ENCODE measurements at regions not wholly inside any gene's neighbourhood (a gene's known extent, or its start where the extent isn't known, plus 50 kb on each side); places are given as distances from the start of the nearest gene placed in this dataset.
A peak's percentile ranks its signal among the peaks of the same experiment; 100 is the strongest.
"Not testable (repeated sequence)": the region's sequence is repeated elsewhere in the genome, so short reads cannot be mapped to it uniquely, and the experiment has no call there.

- not testable (repeated sequence) for DNase-seq (ENCODE audit: low spot score)
These were observed 541.0 kb upstream of the CRIM1 start for GRCh38 chr2:35814597-35814996.

DNA sequence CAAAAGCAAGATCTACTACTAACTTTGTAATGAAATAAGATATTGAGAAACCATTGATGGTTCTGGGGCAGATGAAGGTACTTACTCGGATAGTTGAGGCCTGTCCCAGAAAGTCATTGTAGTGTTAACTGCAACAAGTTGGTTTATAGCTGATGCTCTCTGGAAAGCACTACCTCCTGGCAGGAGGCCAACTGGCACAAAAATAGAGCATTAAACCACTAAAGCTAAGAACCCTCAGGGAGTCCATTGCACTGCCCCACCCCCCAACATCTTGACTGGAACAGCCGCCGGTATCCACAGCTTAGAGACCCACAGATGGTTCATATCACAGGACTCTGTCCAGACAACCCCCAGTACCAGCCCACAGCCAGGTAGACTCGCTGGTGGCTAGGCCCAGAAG is 552.5 kb upstream of the CRIM1 start:
- DNase-seq (ENCODE audit: low spot score): no peak

GRCh38 chr2:35794796-35795450 is 560.7 kb upstream of the CRIM1 start:
- no peak for DNase-seq (ENCODE audit: low spot score)

DNA sequence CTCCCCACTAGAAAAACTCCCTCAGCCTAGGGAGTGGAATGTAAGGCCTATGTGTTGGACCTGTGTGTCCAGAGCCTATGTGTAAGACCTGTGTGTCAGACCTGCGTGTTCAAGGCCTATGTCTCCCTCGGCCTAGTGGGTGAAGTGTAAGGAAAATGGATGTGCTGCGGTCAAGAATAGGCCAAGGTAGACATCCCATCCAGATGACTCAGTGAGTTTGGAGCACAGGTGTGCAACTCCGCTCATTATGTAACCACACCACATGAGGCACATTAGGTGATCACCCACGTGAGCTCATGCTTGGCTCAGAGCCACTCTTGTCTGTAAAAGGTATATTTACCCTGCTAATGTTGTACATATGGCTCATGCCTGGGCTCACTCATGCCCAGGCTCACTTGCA is 565.3 kb upstream of the CRIM1 start:
- no peak for DNase-seq (ENCODE audit: low spot score)

- DNase-seq (ENCODE audit: low spot score): no peak
These were observed 567.0 kb upstream of the CRIM1 start for GRCh38 chr2:35788543-35788942.

DNA sequence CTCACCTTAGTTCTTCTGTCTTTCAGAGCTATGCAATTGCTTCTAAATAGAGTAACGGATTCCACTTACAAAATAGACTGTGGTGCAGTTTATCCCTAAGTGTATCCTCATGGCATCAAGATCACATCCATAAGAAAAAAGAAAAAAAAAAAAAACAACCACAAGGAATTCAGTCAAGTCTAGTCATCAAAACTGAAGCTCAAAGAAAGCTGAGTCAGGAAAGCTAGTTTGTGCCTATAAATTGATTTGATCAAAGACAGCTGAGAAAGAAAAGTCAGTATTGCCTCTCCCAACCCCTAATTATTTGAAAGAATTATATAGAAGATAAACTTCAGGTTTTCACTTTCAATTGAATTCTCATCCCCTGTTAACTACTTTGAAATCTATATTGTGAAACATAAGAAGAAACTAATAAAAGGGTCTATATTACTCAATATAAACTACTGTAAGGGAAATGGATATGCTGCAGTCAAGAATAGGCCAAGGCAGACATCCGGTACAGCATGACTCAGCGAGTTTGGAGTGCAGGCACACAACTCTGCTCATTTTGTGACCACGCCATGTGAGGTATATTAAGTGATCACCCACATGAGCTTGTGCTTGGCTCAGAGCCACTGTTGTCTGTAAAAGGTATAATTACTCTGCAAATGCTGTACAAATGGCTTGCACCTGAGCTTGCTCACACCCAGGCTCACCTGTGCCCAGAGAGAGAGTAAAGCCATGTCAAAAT is 568.1 kb upstream of the CRIM1 start:
- DNase-seq (ENCODE audit: low spot score): no peak

- no peak for DNase-seq (ENCODE audit: low spot score)
These were observed 570.0 kb upstream of the CRIM1 start for GRCh38 chr2:35785564-35785963.

DNA sequence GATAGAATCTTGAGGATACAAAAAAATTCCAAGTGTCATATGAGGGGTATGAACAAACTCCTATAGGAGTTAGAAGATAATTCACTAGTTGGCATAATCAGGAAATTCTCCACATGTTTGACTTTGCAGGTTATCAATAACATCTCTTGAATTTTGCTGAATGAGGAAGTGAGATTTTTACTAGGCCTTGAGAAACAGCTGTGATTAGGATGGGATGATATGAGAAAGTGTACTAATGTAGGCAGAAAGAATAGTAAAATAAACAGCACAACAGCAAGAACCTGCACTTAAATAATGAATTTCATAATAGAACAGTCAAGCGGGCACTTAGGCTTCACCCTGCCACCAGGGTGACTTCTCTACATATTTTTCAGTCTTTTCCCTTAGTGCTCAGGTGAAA is 570.8 kb upstream of the CRIM1 start:
- no peak for DNase-seq (ENCODE audit: low spot score)

GRCh38 chr2:35783723-35784122 is 571.9 kb upstream of the CRIM1 start:
- DNase-seq (ENCODE audit: low spot score): peak; percentile 51

DNA sequence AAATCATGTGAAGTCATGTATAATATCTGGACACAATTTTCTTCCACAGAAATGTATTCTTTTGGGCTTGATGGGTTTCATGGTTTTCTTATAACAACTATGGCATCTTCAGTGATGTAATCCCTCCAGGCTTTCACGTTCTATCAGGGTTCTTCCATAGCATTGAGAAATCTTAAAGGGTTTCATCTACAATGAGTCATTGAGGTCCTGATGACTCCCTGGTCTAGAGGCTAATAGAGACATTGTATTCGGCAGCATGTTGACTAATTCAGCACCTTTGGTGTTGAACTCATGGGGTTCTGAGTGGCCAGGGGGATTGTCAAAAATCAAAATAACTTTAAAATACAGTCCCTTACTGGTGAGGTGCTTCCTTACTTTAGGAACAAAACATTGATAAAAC is 614.0 kb upstream of the CRIM1 start:
- no peak for DNase-seq (ENCODE audit: low spot score)

- DNase-seq (ENCODE audit: low spot score): no peak
These were observed 623.9 kb upstream of the CRIM1 start for GRCh38 chr2:35731674-35732073.

DNA sequence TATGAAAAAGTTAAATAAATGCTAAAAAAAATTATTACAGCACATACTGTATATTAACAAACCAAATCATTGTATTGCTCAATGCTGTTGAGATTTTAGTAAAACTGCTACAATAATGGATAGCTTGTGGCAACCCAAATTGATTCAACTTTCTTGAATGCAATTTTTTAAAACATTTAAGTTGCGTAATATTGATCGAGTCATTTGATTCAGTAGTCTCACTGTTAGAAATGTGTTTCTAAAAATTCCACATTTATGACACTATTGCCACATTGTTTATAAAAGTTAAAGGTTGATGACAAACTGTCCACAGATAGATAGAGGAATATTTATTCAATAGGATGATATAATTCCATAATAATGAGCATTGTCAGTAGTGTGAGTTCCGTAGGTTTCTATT is 640.7 kb upstream of the CRIM1 start:
- no peak for DNase-seq (ENCODE audit: low spot score)

DNA sequence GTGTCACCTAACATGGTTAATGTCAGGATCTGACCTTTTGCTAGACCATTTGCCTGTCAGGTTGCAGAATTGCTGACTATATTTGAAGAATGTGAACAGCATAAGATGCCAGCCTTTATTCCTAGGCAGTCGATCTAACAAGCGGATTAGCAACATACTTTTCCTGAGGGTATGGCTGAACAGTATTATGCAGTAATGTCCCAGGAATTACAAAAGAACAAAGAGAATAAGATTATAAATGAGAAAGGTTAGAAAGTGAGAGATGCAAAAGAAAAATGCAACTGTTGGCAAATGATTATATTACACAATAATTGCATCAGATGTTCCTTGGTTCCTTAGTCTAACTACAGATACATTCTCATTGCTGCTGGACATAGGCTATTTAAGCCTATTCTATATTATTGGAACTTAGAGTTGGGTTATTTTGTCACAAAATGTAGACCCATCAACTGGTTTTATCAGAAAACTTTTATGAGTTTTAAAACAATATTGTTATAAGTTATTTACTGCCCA is 647.1 kb upstream of the CRIM1 start:
- no peak for DNase-seq (ENCODE audit: low spot score)

DNA sequence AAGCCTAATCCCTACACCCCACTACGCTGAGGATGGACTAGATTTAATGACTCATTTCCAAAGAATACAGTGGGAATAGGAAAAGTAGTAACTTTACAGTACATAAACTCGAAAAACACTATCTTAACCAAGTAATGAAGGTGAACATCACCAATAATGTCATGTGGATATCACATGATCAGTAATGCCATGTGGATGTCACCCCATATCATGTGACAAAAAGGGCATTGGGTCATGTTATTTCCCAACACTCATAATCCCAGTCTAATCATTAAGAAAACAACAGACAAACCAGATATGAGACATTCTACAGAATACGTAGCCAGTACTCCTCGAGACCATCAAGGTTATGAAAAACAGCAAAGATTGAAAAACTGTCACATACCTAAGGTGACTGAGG is 667.3 kb upstream of the CRIM1 start:
- DNase-seq (ENCODE audit: low spot score): no peak

DNA sequence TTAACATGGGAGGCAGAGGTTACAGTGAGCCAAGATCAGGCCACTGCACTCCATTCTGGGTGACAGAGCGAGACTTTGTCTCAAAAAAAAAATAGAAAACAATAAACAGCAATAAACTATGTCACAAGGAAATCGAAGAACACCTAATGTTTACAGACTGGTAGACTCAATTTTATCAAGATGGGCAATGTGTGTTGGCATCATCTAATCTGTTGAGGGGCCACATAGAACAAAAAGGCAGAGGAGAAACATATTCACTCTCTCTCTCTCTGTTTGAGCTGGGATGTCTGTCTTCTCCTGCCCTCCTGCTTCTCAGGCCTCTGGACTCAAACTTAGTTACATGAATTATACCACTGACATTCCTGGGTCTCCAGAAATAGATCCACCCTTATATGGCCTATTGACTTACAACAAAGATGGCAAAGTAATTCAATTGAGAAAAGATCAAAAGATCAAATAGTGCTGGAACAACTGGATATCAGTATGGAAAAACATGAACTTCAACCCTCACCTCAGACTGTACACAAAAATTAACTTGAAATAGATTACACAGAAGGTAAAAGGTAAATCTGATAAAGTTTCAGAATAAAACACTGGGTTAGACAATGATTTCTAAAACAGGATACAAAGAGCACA is 703.8 kb upstream of the CRIM1 start:
- DNase-seq (ENCODE audit: low spot score): no peak

DNA sequence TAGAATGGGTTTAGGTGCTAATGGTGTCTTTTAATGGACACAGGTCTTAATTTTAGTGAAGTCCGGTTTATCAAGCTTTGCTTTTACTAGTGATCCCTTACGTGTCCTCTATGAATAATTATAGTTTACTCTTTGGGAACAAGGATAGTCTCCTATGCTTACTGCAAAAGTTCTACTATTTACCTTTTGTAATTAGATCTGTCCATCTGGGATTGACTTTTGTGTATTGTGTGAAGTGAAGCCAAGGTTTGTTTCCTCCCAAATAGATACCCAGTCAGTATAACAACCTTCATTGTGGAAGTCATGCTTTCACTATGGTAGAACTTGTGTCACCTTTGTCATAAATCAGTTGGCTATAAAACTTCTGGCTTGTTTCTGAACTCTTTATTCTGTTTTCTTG is 740.9 kb upstream of the CRIM1 start:
- DNase-seq (ENCODE audit: low spot score): no peak

DNA sequence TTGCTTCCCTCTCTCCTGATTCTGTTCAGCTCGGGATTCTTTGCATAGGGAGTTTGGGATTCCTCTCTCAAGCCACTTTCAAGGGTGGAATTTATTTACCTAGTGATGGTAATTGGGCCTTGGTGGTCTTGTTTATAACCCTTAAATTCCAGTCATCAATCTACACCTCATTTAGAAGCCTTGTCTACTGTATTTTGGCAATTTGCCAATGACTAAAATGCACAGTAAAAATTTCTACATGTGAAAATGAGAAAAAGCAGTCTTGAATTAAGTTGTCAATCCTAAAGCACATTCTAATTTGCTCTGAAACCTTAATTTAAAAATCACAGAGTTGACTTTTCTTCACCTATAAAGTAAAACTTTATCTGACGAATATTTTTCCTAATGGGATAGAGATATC is 749.2 kb upstream of the CRIM1 start:
- DNase-seq (ENCODE audit: low spot score): no peak

DNA sequence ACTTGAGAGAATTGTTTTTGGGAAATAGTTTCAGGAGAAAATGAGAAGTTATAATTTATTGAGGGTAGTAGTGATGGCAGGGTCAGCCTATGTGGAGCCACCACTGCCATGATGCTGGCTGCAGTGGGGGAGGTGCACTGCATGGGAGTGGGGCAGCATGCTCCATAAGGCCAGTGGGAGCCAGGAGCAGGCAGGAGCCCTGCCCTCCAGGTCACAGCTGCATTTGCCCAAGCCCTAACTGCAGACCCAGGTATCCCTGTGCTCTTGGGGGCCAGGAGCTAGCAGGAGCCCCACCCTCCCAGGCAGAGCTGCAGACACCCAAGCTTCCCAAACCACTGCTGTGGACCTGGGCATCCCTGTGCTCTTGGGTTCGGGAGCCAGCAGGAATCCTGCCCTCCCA is 757.3 kb upstream of the CRIM1 start:
- no peak for DNase-seq (ENCODE audit: low spot score)

- DNase-seq (ENCODE audit: low spot score): no peak
These were observed 763.7 kb upstream of the CRIM1 start for GRCh38 chr2:35591886-35592285.

DNA sequence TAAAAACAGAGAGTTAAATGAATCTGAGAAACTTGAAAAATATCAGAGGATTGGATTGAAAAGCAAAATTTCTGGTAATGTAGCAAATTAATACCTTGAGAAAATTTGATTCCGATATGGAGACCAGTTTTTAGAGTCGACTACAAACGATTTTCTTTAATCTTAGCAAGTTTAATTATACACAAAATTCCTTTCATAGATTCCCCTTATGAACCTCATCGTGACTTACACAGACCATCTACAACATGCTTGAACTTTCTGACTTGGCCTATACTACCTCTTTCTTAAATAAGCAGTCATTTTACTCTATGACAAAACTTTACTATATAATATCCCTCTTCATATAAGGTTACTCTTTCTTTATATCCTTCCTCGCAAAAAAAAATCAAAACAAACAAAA is 769.6 kb upstream of the CRIM1 start:
- DNase-seq (ENCODE audit: low spot score): no peak

DNA sequence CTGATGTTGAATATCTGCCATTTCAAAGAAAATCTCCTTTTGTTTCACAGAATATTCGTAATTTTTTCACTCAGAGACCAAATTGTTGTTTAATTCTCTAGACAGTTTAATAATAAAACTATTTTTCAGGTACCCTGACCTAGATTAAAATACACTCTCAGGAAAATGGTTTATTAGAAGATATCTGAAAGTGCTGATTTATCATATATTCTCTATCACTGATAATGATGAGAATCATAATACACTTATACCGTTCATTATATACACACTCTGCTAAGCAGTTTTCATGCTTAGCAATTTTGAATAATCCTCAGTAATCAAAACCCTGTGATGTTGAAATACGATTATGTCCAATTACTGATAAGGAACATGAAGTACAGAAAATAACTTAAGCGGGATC is 772.9 kb upstream of the CRIM1 start:
- no peak for DNase-seq (ENCODE audit: low spot score)

- DNase-seq (ENCODE audit: low spot score): no peak
These were observed 774.6 kb upstream of the CRIM1 start for GRCh38 chr2:35580956-35581355.

GRCh38 chr2:35568574-35568973 is 787.0 kb upstream of the CRIM1 start:
- not testable (repeated sequence) for DNase-seq (ENCODE audit: low spot score)

Measured in ureter (tissue), 1 donor.